Type B pancreatic cell (in vitro differentiated cells): ENCODE measurements at regions not wholly inside any gene's neighbourhood (a gene's known extent, or its start where the extent isn't known, plus 50 kb on each side); places are given as distances from the start of the nearest gene placed in this dataset.

Experiments used
- DNase-seq: peaks from one replicate; pipeline ENCODE4 v3.0.0; 2021; ENCODE audit warnings: mixed read lengths; ENCODE audit not compliant: unreplicated experiment; ENCODE audit errors: extremely low spot score
- H3K27ac Mint-ChIP-seq: 2 replicates; pipeline ENCODE4 v1.8.0; 2021; ENCODE audit warnings: mild to moderate bottlenecking, mixed read lengths
- H3K27me3 Mint-ChIP-seq: 2 replicates; pipeline ENCODE4 v1.8.0; 2021; ENCODE audit warnings: mixed read lengths
- H3K36me3 Mint-ChIP-seq: 2 replicates; pipeline ENCODE4 v1.8.0; 2021; ENCODE audit warnings: mixed read lengths
- H3K4me1 Mint-ChIP-seq: one replicate; pipeline ENCODE4 v1.8.0; 2021; ENCODE audit warnings: mixed read lengths; ENCODE audit not compliant: unreplicated experiment
- H3K4me3 Mint-ChIP-seq: 2 replicates; pipeline ENCODE4 v1.8.0; 2021; ENCODE audit warnings: mild to moderate bottlenecking, mixed read lengths
- H3K9me3 Mint-ChIP-seq: 2 replicates; pipeline ENCODE4 v1.8.0; 2021; ENCODE audit warnings: mixed read lengths
- CTCF ChIP-seq: fragments of 200-600 bp; sonication (generic); conservative IDR thresholded peaks from 2 replicates; pipeline ENCODE4 v1.5.0; 2021; ENCODE audit warnings: antibody characterized with exemption, mild to moderate bottlenecking

- no peak for DNase-seq
- Mint-ChIP-seq H3K36me3 (no peaks in the 10 kb centered on the region), H3K4me3 (no peak overlapping the region), H3K4me1 (no peaks in the 10 kb centered on the region), H3K9me3 (no peaks in the 10 kb centered on the region), H3K27me3 (no peaks in the 10 kb centered on the region), H3K27ac (no peak overlapping the region)
- no peak for TF ChIP-seq CTCF
These were observed 180.8 kb upstream of the POM121L12 start for GRCh38 chr7:52854681-52855080.

GRCh38 chr7:52851547-52851946 is 183.9 kb upstream of the POM121L12 start:
- Mint-ChIP-seq H3K4me3 (no peak overlapping the region), H3K27me3 (no peaks in the 10 kb centered on the region), H3K9me3 (peaks cover 5% of the 10 kb centered on the region), H3K36me3 (no peaks in the 10 kb centered on the region), H3K27ac (no peak overlapping the region), H3K4me1 (no peaks in the 10 kb centered on the region)
- no peak for DNase-seq
- no peak for TF ChIP-seq CTCF

GRCh38 chr7:52843436-52843835 is 192.0 kb upstream of the POM121L12 start:
- Mint-ChIP-seq H3K27me3 (no peaks in the 10 kb centered on the region), H3K27ac (no peak overlapping the region), H3K4me1 (peaks cover 16% of the 10 kb centered on the region), H3K4me3 (no peak overlapping the region), H3K9me3 (no peaks in the 10 kb centered on the region), H3K36me3 (no peaks in the 10 kb centered on the region)
- no peak for DNase-seq
- TF ChIP-seq CTCF: no peak

GRCh38 chr7:52842202-52842900 is 193.1 kb upstream of the POM121L12 start:
- no peak for TF ChIP-seq CTCF
- no peak for DNase-seq
- H3K27me3 Mint-ChIP-seq: no peaks in the 10 kb centered on the region
- no peaks in the 10 kb centered on the region for H3K36me3 Mint-ChIP-seq
- H3K9me3 Mint-ChIP-seq: no peaks in the 10 kb centered on the region
- peaks cover 16% of the 10 kb centered on the region for H3K4me1 Mint-ChIP-seq
- no peak overlapping the region for H3K4me3 Mint-ChIP-seq
- no peak overlapping the region for H3K27ac Mint-ChIP-seq

- H3K27ac Mint-ChIP-seq: no peak overlapping the region
- H3K4me3 Mint-ChIP-seq: no peak overlapping the region
- no peaks in the 10 kb centered on the region for H3K9me3 Mint-ChIP-seq
- TF ChIP-seq CTCF: no peak
- H3K27me3 Mint-ChIP-seq: no peaks in the 10 kb centered on the region
- DNase-seq: no peak
- H3K36me3 Mint-ChIP-seq: no peaks in the 10 kb centered on the region
- H3K4me1 Mint-ChIP-seq: peaks cover 16% of the 10 kb centered on the region
These were observed 196.4 kb upstream of the POM121L12 start for GRCh38 chr7:52838981-52839411.
